Vagina (tissue), 2 donors: ENCODE measurements at regions not wholly inside any gene's neighbourhood (a gene's known extent, or its start where the extent isn't known, plus 50 kb on each side); places are given as distances from the start of the nearest gene placed in this dataset.

Source experiments
- CTCF ChIP-seq, 3 experiments: fragments of 450-650 bp in 2 of 3; fragments of 200-600 bp in 1 of 3; sonication (generic) in 1 of 3; IDR thresholded peaks; one replicate each; pipeline ENCODE4 v1.5.1; 2017 to 2019; ENCODE audit warnings: antibody characterized with exemption in 3 of 3, mild to moderate bottlenecking in 2 of 3, moderate library complexity in 2 of 3
- POLR2A ChIP-seq, 2 donors: fragments of 450-650 bp; IDR thresholded peaks; one replicate each; pipeline ENCODE4 v1.6.1; 2017; ENCODE audit warnings: antibody characterized with exemption in 2 of 2, mild to moderate bottlenecking in 2 of 2, moderate library complexity in 2 of 2
- POLR2AphosphoS5 ChIP-seq, 2 donors: sonication (generic); formaldehyde crosslinking; IDR thresholded peaks; one replicate each; pipeline ENCODE4 v1.9.0; 2017; ENCODE audit warnings: antibody characterized with exemption in 2 of 2, mild to moderate bottlenecking in 2 of 2, low read depth in 1 of 2; ENCODE audit not compliant: insufficient read depth in 1 of 2

GRCh38 chr6:50455029-50455428 is 258.3 kb upstream of the TFAP2D start:
- TF ChIP-seq CTCF (IDR thresholded peaks at IDR 0.05) (no peak), POLR2A (IDR thresholded peaks at IDR 0.05) (no peak), POLR2AphosphoS5 (IDR thresholded peaks at IDR 0.05; ENCODE audit: insufficient read depth in 1 of 2, low read depth in 1 of 2) (no peak)
